Adrenal gland (tissue), 9 donors: ENCODE measurements at regions not wholly inside any gene's neighbourhood (a gene's known extent, or its start where the extent isn't known, plus 50 kb on each side); places are given as distances from the start of the nearest gene placed in this dataset.

Experiments
- DNase-seq, 7 donors: peaks; one replicate each; pipeline ENCODE4 v3.0.0-alpha.2; 2019 to 2020
- H3K27ac ChIP-seq, 5 donors: fragments of 200-600 bp; sonication (generic) in 4 of 5; 1 replicate in 3 of 5; 2 replicates in 2 of 5; pipeline versions ENCODE4 v1.5.1 to v1.8.0; 2016 to 2020; ENCODE audit warnings: mild to moderate bottlenecking in 1 of 5
- H3K27me3 ChIP-seq: fragments of 200-600 bp; 2 replicates; pipeline ENCODE4 v1.8.0; 2021
- H3K36me3 ChIP-seq, 2 donors: fragments of 200-600 bp; replicated peaks in 1 of 2; 1 replicate in 1 of 2; 2 replicates in 1 of 2; pipeline versions ENCODE4 v1.5.1 to v1.8.0; 2018 to 2022
- H3K4me1 ChIP-seq, 2 donors: fragments of 200-600 bp; replicated peaks in 1 of 2; 1 replicate in 1 of 2; 2 replicates in 1 of 2; pipeline versions ENCODE4 v1.5.1 to v1.8.0; 2018 to 2021
- H3K4me3 ChIP-seq, 4 donors: fragments of 200-600 bp; sonication (generic) in 3 of 4; one replicate each; pipeline ENCODE4 v1.5.1; 2016 to 2018
- H3K9me3 ChIP-seq, 3 donors: fragments of 200-600 bp; sonication (generic) in 1 of 3; replicated peaks in 1 of 3; 1 replicate in 2 of 3; 2 replicates in 1 of 3; pipeline versions ENCODE4 v1.5.1 to v1.8.0; 2016 to 2021
- CTCF ChIP-seq, 6 experiments: fragments of 450-650 bp in 4 of 6; fragments of 200-600 bp in 2 of 6; sonication (generic) in 1 of 6; IDR thresholded peaks; 1 replicate in 5 of 6; 2 replicates in 1 of 6; pipeline versions ENCODE4 v1.5.1 to v1.8.0; 2016 to 2021; ENCODE audit warnings: antibody characterized with exemption in 6 of 6, mild to moderate bottlenecking in 2 of 6, moderate library complexity in 1 of 6
- POLR2A ChIP-seq, 2 donors: fragments of 450-650 bp; IDR thresholded peaks; one replicate each; pipeline ENCODE4 v1.6.1; 2017; ENCODE audit warnings: antibody characterized with exemption in 2 of 2, mild to moderate bottlenecking in 2 of 2, moderate library complexity in 1 of 2
- WGBS, 4 donors: extraction: QIAGEN DNeasy Blood & Tissue Kit in 2 of 4; methylation state at CpG; one replicate each; pipeline versions ENCODE4 v1.1.5 to v1.1.7; 2013 to 2017; 5-methylcytosine and 5-hydroxymethylcytosine counted together
- intact Hi-C, 2 donors: fragments of 100-400 bp; cut with DNase I; formaldehyde crosslinking; loops; one replicate each; pipeline versions ENCODE4 v1.14.1 to v1.15.0; 2022 to 2023
- donor health status: healthy with polysubstance abuse.
- donor health status: Bipolar disorder and iron deficiency.
- donor health status: DM: yes; HTN: yes; CAD: no.
- donor health status: DM: no; HTN: no; CAD: no.
- donor health status: DM: no; HTN: no; CAD: no.

GRCh38 chr10:2340831-2341647 lies 603.7 kb upstream of the ADARB2 start:
- Histone ChIP-seq H3K9me3 (no peaks in the 10 kb centered on the region), H3K27me3 (no peaks in the 10 kb centered on the region), H3K4me3 (no peak overlapping the region), H3K36me3 (no peaks in the 10 kb centered on the region), H3K27ac (no peak overlapping the region), H3K4me1 (no peaks in the 10 kb centered on the region)
- no peak for DNase-seq
- TF ChIP-seq POLR2A (IDR thresholded peaks at IDR 0.05), result no peak
- no peak for TF ChIP-seq CTCF (IDR thresholded peaks at IDR 0.05)
- intact Hi-C loops, result no loop called here
- 49 to 62% (median 60%) methylated on average over 11 of the region's 11 CpGs for WGBS, 4 donors

- Histone ChIP-seq H3K4me3 (no peak overlapping the region), H3K4me1 (no peaks in the 10 kb centered on the region), H3K9me3 (no peaks in the 10 kb centered on the region), H3K27me3 (no peaks in the 10 kb centered on the region), H3K36me3 (no peaks in the 10 kb centered on the region), H3K27ac (no peak overlapping the region)
- WGBS, 4 donors, result 63 to 73% (median 70%) methylated on average over 7 of the region's 7 CpGs
- no peak for DNase-seq
- intact Hi-C loops, result no loop called here
- TF ChIP-seq CTCF (IDR thresholded peaks at IDR 0.05) (no peak), POLR2A (IDR thresholded peaks at IDR 0.05) (no peak)
Observed at GRCh38 chr10:2335626-2336025, 598.3 kb upstream of the ADARB2 start.

GRCh38 chr10:2334575-2334974 lies 597.2 kb upstream of the ADARB2 start:
- no peaks in the 10 kb centered on the region for H3K9me3 ChIP-seq
- H3K36me3 ChIP-seq, result no peaks in the 10 kb centered on the region
- H3K27me3 ChIP-seq, result no peaks in the 10 kb centered on the region
- no peaks in the 10 kb centered on the region for H3K4me1 ChIP-seq
- no peak overlapping the region for H3K4me3 ChIP-seq
- WGBS, 4 donors, result 31 to 42% (median 33%) methylated on average over 4 of the region's 4 CpGs
- no peak for DNase-seq
- H3K27ac ChIP-seq, result no peak overlapping the region
- intact Hi-C loops, result no loop called here
- TF ChIP-seq CTCF (IDR thresholded peaks at IDR 0.05) (no peak), POLR2A (IDR thresholded peaks at IDR 0.05) (no peak)

- Histone ChIP-seq H3K4me1 (no peaks in the 10 kb centered on the region), H3K9me3 (no peaks in the 10 kb centered on the region), H3K36me3 (no peaks in the 10 kb centered on the region), H3K27ac (no peak overlapping the region), H3K4me3 (no peak overlapping the region), H3K27me3 (no peaks in the 10 kb centered on the region)
- 44 to 63% (median 56%) methylated on average over 13 of the region's 13 CpGs for WGBS, 4 donors
- intact Hi-C loops, result no loop called here
- TF ChIP-seq CTCF (IDR thresholded peaks at IDR 0.05) (no peak), POLR2A (IDR thresholded peaks at IDR 0.05) (no peak)
- no peak for DNase-seq
Observed at GRCh38 chr10:2329082-2329481, 591.8 kb upstream of the ADARB2 start.
